HepG2 (cell line): ENCODE measurements at regions not wholly inside any gene's neighbourhood (a gene's known extent, or its start where the extent isn't known, plus 50 kb on each side); places are given as distances from the start of the nearest gene placed in this dataset.

ENCODE experiments used
- ATAC-seq: fragments of 200-7000 bp; cut with Tn5 transposase; 3 replicates; pipeline ENCODE4 v1.9.1; 2020; ENCODE audit warnings: mild to moderate bottlenecking, moderate library complexity
- BruUV-seq: library from RNA; stranded (reverse); fragments of 400-500 nt; replicated peaks from 2 replicates; lab custom pipeline; 2021; lab: Mats Ljungman, UMichigan
- CTCF ChIA-PET: fragments of 300-600 bp; formaldehyde crosslinking; extraction: SDS; loops from one replicate; lab custom pipeline; 2021; ENCODE audit warnings: low total read pairs, inconsistent platforms, low intra/inter-chr PET ratio; lab: Yijun Ruan, JAX
- POLR2A ChIA-PET: fragments of 350-600 bp; sonication (Branson Sonifier 250); formaldehyde crosslinking; loops from one replicate; lab custom pipeline; 2020; ENCODE audit warnings: antibody characterized with exemption, inconsistent platforms; lab: Yijun Ruan, JAX
- DNase-seq: peaks from one replicate; pipeline ENCODE4 v3.0.0-alpha.2; 2015; ENCODE audit warnings: low spot score
- FAIRE-seq: peaks from 3 replicates; lab custom pipeline; 2011; peaks lifted over from hg19 to GRCh38; lab: Jason Lieb, UNC
- H2AFZ ChIP-seq: one replicate; pipeline ENCODE4 v1.6.1; 2011; ENCODE audit warnings: low read length, inconsistent platforms
- H3K27ac ChIP-seq: fragments of 300-600 bp; 3 replicates; pipeline ENCODE4 v1.8.0; 2011; ENCODE audit warnings: mixed run types, mild to moderate bottlenecking, mixed read lengths, low read length, inconsistent platforms; ENCODE audit not compliant: insufficient read depth; ENCODE audit errors: extremely low read length
- H3K27me3 ChIP-seq, 2 experiments: fragments of 200-600 bp in 1 of 2; 2 replicates in 1 of 2; 3 replicates in 1 of 2; pipeline versions ENCODE4 v1.6.0 to v1.8.0; 2011; ENCODE audit warnings: low read length in 2 of 2, mild to moderate bottlenecking in 2 of 2, moderate library complexity in 2 of 2, inconsistent platforms in 1 of 2; ENCODE audit not compliant: insufficient read depth in 2 of 2, control insufficient read depth in 1 of 2
- H3K36me3 ChIP-seq, 2 experiments: fragments of 200-600 bp in 1 of 2; replicated peaks in 1 of 2; 2 replicates in 1 of 2; 3 replicates in 1 of 2; pipeline versions ENCODE4 v1.5.1 to v1.8.0; 2011; ENCODE audit warnings: low read length in 2 of 2, inconsistent platforms in 1 of 2; ENCODE audit not compliant: insufficient read depth in 2 of 2, control insufficient read depth in 1 of 2
- H3K4me1 ChIP-seq: 2 replicates; pipeline ENCODE4 v1.5.1; 2012; ENCODE audit warnings: low read length, inconsistent platforms; ENCODE audit not compliant: insufficient read depth
- H3K4me2 ChIP-seq: 2 replicates; pipeline ENCODE4 v1.6.0; 2011; ENCODE audit warnings: low read depth, low read length, inconsistent platforms
- H3K4me3 ChIP-seq, 3 experiments: fragments of 200-600 bp in 1 of 3; sonication (generic), shearing (Covaris generic) in 1 of 3; replicated peaks in 1 of 3; 2 replicates each; pipeline ENCODE4 v1.5.1; 2011 to 2016; ENCODE audit warnings: low read length in 3 of 3, inconsistent platforms in 2 of 3, low read depth in 2 of 3, mild to moderate bottlenecking in 2 of 3, control low read depth in 1 of 3, mixed read lengths in 1 of 3; ENCODE audit not compliant: insufficient read depth in 1 of 3
- H3K79me2 ChIP-seq: one replicate; pipeline ENCODE4 v1.6.1; 2011; ENCODE audit warnings: low read length, inconsistent platforms; ENCODE audit not compliant: insufficient read depth
- H3K9ac ChIP-seq: 2 replicates; pipeline ENCODE4 v1.6.0; 2011; ENCODE audit warnings: mild to moderate bottlenecking, low read depth, low read length, inconsistent platforms; ENCODE audit not compliant: insufficient read depth
- H3K9me3 ChIP-seq: 2 replicates; pipeline ENCODE4 v1.5.1; 2012; ENCODE audit warnings: mild to moderate bottlenecking, low read length
- H4K20me1 ChIP-seq: 2 replicates; pipeline ENCODE4 v1.6.0; 2011; ENCODE audit warnings: inconsistent platforms, mild to moderate bottlenecking, low read length, moderate library complexity; ENCODE audit not compliant: insufficient read depth
- HNRNPH1 ChIP-seq: fragments of 200-400 bp; formaldehyde crosslinking; optimal IDR thresholded peaks from 2 replicates; pipeline ENCODE3; 2017; ENCODE audit warnings: mild to moderate bottlenecking, low read depth, low read length
- NFIB ChIP-seq: sonication (generic); formaldehyde crosslinking; IDR thresholded peaks from 2 replicates; pipeline ENCODE4 v1.9.0; 2021; ENCODE audit warnings: missing genetic modification reagents, mild to moderate bottlenecking, borderline replicate concordance
- NR0B2 ChIP-seq: sonication (generic); formaldehyde crosslinking; IDR thresholded peaks from 2 replicates; pipeline ENCODE4 v1.4.0; 2020; ENCODE audit warnings: mild to moderate bottlenecking, missing genetic modification reagents
- NR2F1 ChIP-seq, 2 experiments: fragments of 450-650 bp in 1 of 2; formaldehyde crosslinking in 1 of 2; IDR thresholded peaks; 2 replicates each; pipeline versions ENCODE4 v1.5.0 to v1.6.1; 2016 to 2020; ENCODE audit warnings: mild to moderate bottlenecking in 1 of 2, missing compliant biosample characterization in 1 of 2, missing genetic modification reagents in 1 of 2, moderate library complexity in 1 of 2
- PITX1 ChIP-seq: sonication (generic); formaldehyde crosslinking; IDR thresholded peaks from 2 replicates; pipeline ENCODE4 v1.5.1; 2020; ENCODE audit warnings: mild to moderate bottlenecking, missing genetic modification reagents
- SALL1 ChIP-seq: sonication (generic); formaldehyde crosslinking; IDR thresholded peaks from 2 replicates; pipeline ENCODE4 v1.8.0; 2022; ENCODE audit warnings: mild to moderate bottlenecking, missing genetic modification reagents
- SMC3 ChIP-seq: IDR thresholded peaks from 2 replicates; pipeline ENCODE4 v1.6.1; 2011; ENCODE audit warnings: low read length, improper control_type of control experiment
- SRSF9 ChIP-seq: fragments of 200-400 bp; formaldehyde crosslinking; IDR thresholded peaks from 2 replicates; pipeline ENCODE4 v1.6.1; 2018; ENCODE audit warnings: borderline replicate concordance, mild to moderate bottlenecking, low read depth, low read length; ENCODE audit not compliant: insufficient read depth, poor library complexity, severe bottlenecking
- TBX2 ChIP-seq: sonication (generic); formaldehyde crosslinking; IDR thresholded peaks from 2 replicates; pipeline ENCODE4 v1.5.0; 2020; ENCODE audit warnings: missing genetic modification reagents, mild to moderate bottlenecking, borderline replicate concordance
- TBX3 ChIP-seq: fragments of 450-650 bp; IDR thresholded peaks from 2 replicates; pipeline ENCODE4 v1.6.1; 2017; ENCODE audit warnings: antibody characterized with exemption, mild to moderate bottlenecking, inconsistent platforms, borderline replicate concordance
- ZFP1 ChIP-seq: IDR thresholded peaks from 2 replicates; pipeline ENCODE4 v1.6.1; 2016
- ZFP62 ChIP-seq: sonication (generic); formaldehyde crosslinking; IDR thresholded peaks from 2 replicates; pipeline ENCODE4 v1.4.0; 2020; ENCODE audit warnings: missing genetic modification reagents
- ZNF101 ChIP-seq: sonication (generic); formaldehyde crosslinking; IDR thresholded peaks from 2 replicates; pipeline ENCODE4 v1.4.0; 2020; ENCODE audit warnings: mild to moderate bottlenecking, low read depth, missing genetic modification reagents, borderline replicate concordance
- ZNF264 ChIP-seq: sonication (generic); formaldehyde crosslinking; IDR thresholded peaks from 2 replicates; pipeline ENCODE4 v1.4.0; 2020; ENCODE audit warnings: missing genetic modification reagents
- ZSCAN12 ChIP-seq: sonication (generic); formaldehyde crosslinking; IDR thresholded peaks from 2 replicates; pipeline ENCODE4 v1.9.0; 2021; ENCODE audit warnings: mild to moderate bottlenecking, missing genetic modification reagents
- WGBS: methylation state at CpG from one replicate; pipeline ENCODE4 v1.1.6; 2017; ENCODE audit warnings: low lambda C conversion rate; 5-methylcytosine and 5-hydroxymethylcytosine counted together
- in situ Hi-C: cut with HindIII; loops from 2 replicates; pipeline ENCODE4 v1.10.0; 2017; ENCODE audit warnings: low pct_unique_long_range_greater_than_20kb; ENCODE audit not compliant: extremely low pct_ligation_motif_present
- intact Hi-C: fragments of 100-400 bp; cut with micrococcal nuclease; formaldehyde crosslinking; loops from one replicate; pipeline ENCODE4 v1.10.0; 2022; ENCODE audit not compliant: unreplicated experiment

- no TSS peak for BruUV-seq
- WGBS: 0% methylated on average over 2 of the region's 2 CpGs
- no peak for ATAC-seq
- Histone ChIP-seq H3K36me3 (no peaks in the 10 kb centered on the region), H3K9me3 (peaks cover 46% of the 10 kb centered on the region), H3K9ac (no peak overlapping the region), H3K27ac (no peak overlapping the region), H3K27me3 (no peaks in the 10 kb centered on the region), H3K4me3 (no peak overlapping the region), H3K4me1 (no peaks in the 10 kb centered on the region), H3K79me2 (no peaks in the 10 kb centered on the region), H2AFZ (no peak overlapping the region), H4K20me1 (no peaks in the 10 kb centered on the region), H3K4me2 (no peak overlapping the region)
- FAIRE-seq: no peak
- no peak for TF ChIP-seq ZFP62 (CRISPR knock-in tag)
- no peak for TF ChIP-seq NFIB (CRISPR knock-in tag)
- TF ChIP-seq TBX2 (CRISPR knock-in tag): no peak
- TF ChIP-seq SALL1 (CRISPR knock-in tag): no peak
- TF ChIP-seq ZFP1 (CRISPR knock-in tag): no peak
- no peak for TF ChIP-seq PITX1 (CRISPR knock-in tag)
- TF ChIP-seq TBX3: no peak
- TF ChIP-seq SRSF9: no peak
- TF ChIP-seq ZSCAN12 (CRISPR knock-in tag): no peak
- TF ChIP-seq HNRNPH1: no peak
- TF ChIP-seq SMC3: no peak
- no peak for TF ChIP-seq ZNF101 (CRISPR knock-in tag)
- TF ChIP-seq NR2F1 (CRISPR knock-in tag; IDR thresholded peaks at IDR 0.05): no peak
- no peak for TF ChIP-seq ZNF264 (CRISPR knock-in tag)
- no peak for TF ChIP-seq NR0B2 (CRISPR knock-in tag)
- CTCF ChIA-PET: no interaction called here
- POLR2A ChIA-PET: no interaction called here
- in situ Hi-C loops: no loop called here
- DNase-seq: no peak
- intact Hi-C loops: no loop called here
These were observed 250.4 kb upstream of the PPFIA2 start for GRCh38 chr12:82009524-82009923.
